ENCODE measurements at regions not wholly inside any gene's neighbourhood (a gene's known extent, or its start where the extent isn't known, plus 50 kb on each side); places are given as distances from the start of the nearest gene placed in this dataset.

DNA sequence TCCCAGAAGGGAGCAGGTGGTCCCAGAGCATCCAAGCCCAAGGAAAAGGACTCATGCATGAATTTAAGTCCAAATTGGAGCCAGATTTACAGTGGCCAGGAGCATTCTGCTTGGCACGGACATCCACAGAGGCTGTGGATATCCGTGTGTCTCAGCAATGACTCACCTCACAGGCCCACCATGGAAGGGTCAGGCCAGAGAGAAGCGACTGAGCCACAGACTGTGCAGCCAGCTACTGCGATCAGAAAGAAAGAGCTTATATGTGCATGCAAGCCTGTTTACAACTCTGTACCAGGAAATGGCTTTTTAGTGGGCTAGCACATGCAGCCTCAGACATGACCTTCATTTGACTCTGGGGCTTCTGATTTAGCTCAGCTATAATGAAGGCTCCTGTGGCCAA is 231.0 kb downstream of the C16orf95 start:
- TF ChIP-seq GLIS2 (tag by site-specific recombination; IDR thresholded peaks at IDR 0.05) (no peak), CTCF (tag by site-specific recombination; IDR thresholded peaks at IDR 0.05) (no peak), BCL6B (tag by site-specific recombination; IDR thresholded peaks at IDR 0.05) (no peak), ZNF302 (tag by site-specific recombination; IDR thresholded peaks at IDR 0.05; ENCODE audit: low read depth) (no peak), ZNF274 (IDR thresholded peaks at IDR 0.05; ENCODE audit: low read length) (no peak), ZNF274 (tag by site-specific recombination; IDR thresholded peaks at IDR 0.05; ENCODE audit: borderline replicate concordance) (no peak), ZFP37 (tag by site-specific recombination; IDR thresholded peaks at IDR 0.05) (no peak), ZNF785 (tag by site-specific recombination; IDR thresholded peaks at IDR 0.05) (no peak), ZNF10 (tag by site-specific recombination; IDR thresholded peaks at IDR 0.05) (no peak), ZNF518A (tag by site-specific recombination; conservative IDR thresholded peaks at IDR 0.05; ENCODE audit: low read depth) (no peak), ZNF776 (tag by site-specific recombination; IDR thresholded peaks at IDR 0.05; ENCODE audit: borderline replicate concordance) (no peak), KLF10 (tag by site-specific recombination; IDR thresholded peaks at IDR 0.05) (no peak), YY1 (tag by site-specific recombination; IDR thresholded peaks at IDR 0.05) (no peak)
- TF ChIP-seq, protein P1, sequence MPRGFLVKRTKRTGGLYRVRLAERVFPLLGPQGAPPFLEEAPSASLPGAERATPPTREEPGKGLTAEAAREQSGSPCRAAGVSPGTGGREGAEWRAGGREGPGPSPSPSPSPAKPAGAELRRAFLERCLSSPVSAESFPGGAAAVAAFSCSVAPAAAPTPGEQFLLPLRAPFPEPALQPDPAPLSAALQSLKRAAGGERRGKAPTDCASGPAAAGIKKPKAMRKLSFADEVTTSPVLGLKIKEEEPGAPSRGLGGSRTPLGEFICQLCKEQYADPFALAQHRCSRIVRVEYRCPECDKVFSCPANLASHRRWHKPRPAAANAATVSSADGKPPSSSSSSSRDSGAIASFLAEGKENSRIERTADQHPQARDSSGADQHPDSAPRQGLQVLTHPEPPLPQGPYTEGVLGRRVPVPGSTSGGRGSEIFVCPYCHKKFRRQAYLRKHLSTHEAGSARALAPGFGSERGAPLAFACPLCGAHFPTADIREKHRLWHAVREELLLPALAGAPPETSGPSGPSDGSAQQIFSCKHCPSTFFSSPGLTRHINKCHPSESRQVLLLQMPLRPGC (tag by site-specific recombination; IDR thresholded peaks at IDR 0.05) = no peak
- TF ChIP-seq, protein P2, sequence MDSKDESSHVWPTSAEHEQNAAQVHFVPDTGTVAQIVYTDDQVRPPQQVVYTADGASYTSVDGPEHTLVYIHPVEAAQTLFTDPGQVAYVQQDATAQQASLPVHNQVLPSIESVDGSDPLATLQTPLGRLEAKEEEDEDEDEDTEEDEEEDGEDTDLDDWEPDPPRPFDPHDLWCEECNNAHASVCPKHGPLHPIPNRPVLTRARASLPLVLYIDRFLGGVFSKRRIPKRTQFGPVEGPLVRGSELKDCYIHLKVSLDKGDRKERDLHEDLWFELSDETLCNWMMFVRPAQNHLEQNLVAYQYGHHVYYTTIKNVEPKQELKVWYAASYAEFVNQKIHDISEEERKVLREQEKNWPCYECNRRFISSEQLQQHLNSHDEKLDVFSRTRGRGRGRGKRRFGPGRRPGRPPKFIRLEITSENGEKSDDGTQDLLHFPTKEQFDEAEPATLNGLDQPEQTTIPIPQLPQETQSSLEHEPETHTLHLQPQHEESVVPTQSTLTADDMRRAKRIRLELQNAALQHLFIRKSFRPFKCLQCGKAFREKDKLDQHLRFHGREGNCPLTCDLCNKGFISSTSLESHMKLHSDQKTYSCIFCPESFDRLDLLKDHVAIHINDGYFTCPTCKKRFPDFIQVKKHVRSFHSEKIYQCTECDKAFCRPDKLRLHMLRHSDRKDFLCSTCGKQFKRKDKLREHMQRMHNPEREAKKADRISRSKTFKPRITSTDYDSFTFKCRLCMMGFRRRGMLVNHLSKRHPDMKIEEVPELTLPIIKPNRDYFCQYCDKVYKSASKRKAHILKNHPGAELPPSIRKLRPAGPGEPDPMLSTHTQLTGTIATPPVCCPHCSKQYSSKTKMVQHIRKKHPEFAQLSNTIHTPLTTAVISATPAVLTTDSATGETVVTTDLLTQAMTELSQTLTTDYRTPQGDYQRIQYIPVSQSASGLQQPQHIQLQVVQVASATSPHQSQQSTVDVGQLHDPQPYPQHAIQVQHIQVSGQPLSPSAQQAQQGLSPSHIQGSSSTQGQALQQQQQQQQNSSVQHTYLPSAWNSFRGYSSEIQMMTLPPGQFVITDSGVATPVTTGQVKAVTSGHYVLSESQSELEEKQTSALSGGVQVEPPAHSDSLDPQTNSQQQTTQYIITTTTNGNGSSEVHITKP (tag by site-specific recombination; IDR thresholded peaks at IDR 0.05) = no peak
